HG03175 (cell line): ENCODE measurements at regions not wholly inside any gene's neighbourhood (a gene's known extent, or its start where the extent isn't known, plus 50 kb on each side); places are given as distances from the start of the nearest gene placed in this dataset.

Experiments
- ATAC-seq: cut with Tn5 transposase; IDR thresholded peaks from one replicate; pipeline ENCODE4 v1.9.1; 2021; ENCODE audit warnings: mild to moderate bottlenecking, moderate library complexity; ENCODE audit not compliant: unreplicated experiment

- no peak for ATAC-seq
Observed at GRCh38 chr2:200725596-200725995, 86.1 kb upstream of the BZW1 start.

- no peak for ATAC-seq
Observed at GRCh38 chr2:200728630-200729029, 83.1 kb upstream of the BZW1 start.

GRCh38 chr2:200730302-200730701, 81.4 kb upstream of the BZW1 start:
- no peak for ATAC-seq

GRCh38 chr2:200730960-200731359, 80.8 kb upstream of the BZW1 start:
- no peak for ATAC-seq

GRCh38 chr2:200732866-200733265, 78.8 kb upstream of the BZW1 start:
- ATAC-seq, result no peak

GRCh38 chr2:200733713-200734198, 78.0 kb upstream of the BZW1 start:
- ATAC-seq, result no peak

GRCh38 chr2:200735061-200735460, 76.6 kb upstream of the BZW1 start:
- no peak for ATAC-seq

GRCh38 chr2:200736646-200737274, 75.0 kb upstream of the BZW1 start:
- no peak for ATAC-seq

- ATAC-seq, result no peak
Observed at GRCh38 chr2:200737585-200737984, 74.1 kb upstream of the BZW1 start.

- ATAC-seq, result no peak
Observed at GRCh38 chr2:200738590-200738989, 73.1 kb upstream of the BZW1 start.

GRCh38 chr2:200740907-200741306, 70.8 kb upstream of the BZW1 start:
- ATAC-seq, result no peak

GRCh38 chr2:200741468-200742202, 70.1 kb upstream of the BZW1 start:
- no peak for ATAC-seq

- no peak for ATAC-seq
Observed at GRCh38 chr2:200742426-200742825, 69.3 kb upstream of the BZW1 start.

- no peak for ATAC-seq
Observed at GRCh38 chr2:200743042-200743676, 68.6 kb upstream of the BZW1 start.

- ATAC-seq, result no peak
Observed at GRCh38 chr2:200744201-200744602, 67.5 kb upstream of the BZW1 start.

- ATAC-seq, result no peak
Observed at GRCh38 chr2:200746301-200746700, 65.4 kb upstream of the BZW1 start.

- no peak for ATAC-seq
Observed at GRCh38 chr2:200747668-200748618, 63.8 kb upstream of the BZW1 start.

GRCh38 chr2:200748779-200749178, 62.9 kb upstream of the BZW1 start:
- no peak for ATAC-seq

GRCh38 chr2:200749631-200750322, 61.9 kb upstream of the BZW1 start:
- ATAC-seq, result no peak

GRCh38 chr2:200750323-200750910, 61.3 kb upstream of the BZW1 start:
- no peak for ATAC-seq
